ENCODE measurements at regions not wholly inside any gene's neighbourhood (a gene's known extent, or its start where the extent isn't known, plus 50 kb on each side); places are given as distances from the start of the nearest gene placed in this dataset.

- H3K4me3 ChIP-seq (ENCODE audit: low read depth, low read length), result no peak overlapping the region
- TF ChIP-seq CTCF (IDR thresholded peaks at IDR 0.05; ENCODE audit: borderline replicate concordance, insufficient read depth, low read depth, low read length), result no peak
Measured at GRCh38 chr9:30757723-30758122, 1626.7 kb upstream of the ACO1 start.

- TF ChIP-seq CTCF (IDR thresholded peaks at IDR 0.05; ENCODE audit: borderline replicate concordance, insufficient read depth, low read depth, low read length), result no peak
- H3K4me3 ChIP-seq (ENCODE audit: low read depth, low read length), result no peak overlapping the region
Measured at GRCh38 chr9:30758726-30759446, 1625.6 kb upstream of the ACO1 start.

GRCh38 chr9:30765318-30765717 is 1619.1 kb upstream of the ACO1 start:
- no peak for TF ChIP-seq CTCF (IDR thresholded peaks at IDR 0.05; ENCODE audit: borderline replicate concordance, insufficient read depth, low read depth, low read length)
- no peak overlapping the region for H3K4me3 ChIP-seq (ENCODE audit: low read depth, low read length)

GRCh38 chr9:30771163-30771708 is 1613.2 kb upstream of the ACO1 start:
- no peak overlapping the region for H3K4me3 ChIP-seq (ENCODE audit: low read depth, low read length)
- TF ChIP-seq CTCF (IDR thresholded peaks at IDR 0.05; ENCODE audit: borderline replicate concordance, insufficient read depth, low read depth, low read length), result no peak

- no peak for TF ChIP-seq CTCF (IDR thresholded peaks at IDR 0.05; ENCODE audit: borderline replicate concordance, insufficient read depth, low read depth, low read length)
- H3K4me3 ChIP-seq (ENCODE audit: low read depth, low read length), result no peak overlapping the region
Measured at GRCh38 chr9:30771760-30772159, 1612.7 kb upstream of the ACO1 start.

GRCh38 chr9:30773427-30773826 is 1611.0 kb upstream of the ACO1 start:
- no peak overlapping the region for H3K4me3 ChIP-seq (ENCODE audit: low read depth, low read length)
- no peak for TF ChIP-seq CTCF (IDR thresholded peaks at IDR 0.05; ENCODE audit: borderline replicate concordance, insufficient read depth, low read depth, low read length)

- no peak for TF ChIP-seq CTCF (IDR thresholded peaks at IDR 0.05; ENCODE audit: borderline replicate concordance, insufficient read depth, low read depth, low read length)
- H3K4me3 ChIP-seq (ENCODE audit: low read depth, low read length), result no peak overlapping the region
Measured at GRCh38 chr9:30774326-30774725, 1610.1 kb upstream of the ACO1 start.

Data from GM12875 (cell line).